ENCODE measurements at regions not wholly inside any gene's neighbourhood (a gene's known extent, or its start where the extent isn't known, plus 50 kb on each side); places are given as distances from the start of the nearest gene placed in this dataset.

- Mint-ChIP-seq H3K4me1 (no peaks in the 10 kb centered on the region), H3K9me3 (peaks cover 3% of the 10 kb centered on the region), H3K36me3 (ENCODE audit: low read depth) (no peaks in the 10 kb centered on the region), H3K4me3 (no peak overlapping the region), H3K27me3 (no peaks in the 10 kb centered on the region), H3K27ac (no peak overlapping the region)
- ChIA-PET CTCF (no interaction called here), POLR2A (no interaction called here)
- ATAC-seq (ENCODE audit: low read depth) (no peak), DNase-seq (no peak)
- intact Hi-C loops (cut with micrococcal nuclease): no loop called here
- TF ChIP-seq, protein P1, sequence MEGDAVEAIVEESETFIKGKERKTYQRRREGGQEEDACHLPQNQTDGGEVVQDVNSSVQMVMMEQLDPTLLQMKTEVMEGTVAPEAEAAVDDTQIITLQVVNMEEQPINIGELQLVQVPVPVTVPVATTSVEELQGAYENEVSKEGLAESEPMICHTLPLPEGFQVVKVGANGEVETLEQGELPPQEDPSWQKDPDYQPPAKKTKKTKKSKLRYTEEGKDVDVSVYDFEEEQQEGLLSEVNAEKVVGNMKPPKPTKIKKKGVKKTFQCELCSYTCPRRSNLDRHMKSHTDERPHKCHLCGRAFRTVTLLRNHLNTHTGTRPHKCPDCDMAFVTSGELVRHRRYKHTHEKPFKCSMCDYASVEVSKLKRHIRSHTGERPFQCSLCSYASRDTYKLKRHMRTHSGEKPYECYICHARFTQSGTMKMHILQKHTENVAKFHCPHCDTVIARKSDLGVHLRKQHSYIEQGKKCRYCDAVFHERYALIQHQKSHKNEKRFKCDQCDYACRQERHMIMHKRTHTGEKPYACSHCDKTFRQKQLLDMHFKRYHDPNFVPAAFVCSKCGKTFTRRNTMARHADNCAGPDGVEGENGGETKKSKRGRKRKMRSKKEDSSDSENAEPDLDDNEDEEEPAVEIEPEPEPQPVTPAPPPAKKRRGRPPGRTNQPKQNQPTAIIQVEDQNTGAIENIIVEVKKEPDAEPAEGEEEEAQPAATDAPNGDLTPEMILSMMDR (IDR thresholded peaks at IDR 0.05): no peak
Measured at GRCh38 chr3:76933245-76933644, 106.7 kb upstream of the ROBO2 start.

GRCh38 chr3:76938962-76939361 is 100.9 kb upstream of the ROBO2 start:
- no peaks in the 10 kb centered on the region for H3K4me1 Mint-ChIP-seq
- intact Hi-C loops (cut with micrococcal nuclease): no loop called here
- CTCF ChIA-PET: no interaction called here
- POLR2A ChIA-PET: no interaction called here
- no peaks in the 10 kb centered on the region for H3K27me3 Mint-ChIP-seq
- no peak for DNase-seq
- H3K27ac Mint-ChIP-seq: no peak overlapping the region
- TF ChIP-seq, protein P1 (IDR thresholded peaks at IDR 0.05): no peak
- H3K36me3 Mint-ChIP-seq (ENCODE audit: low read depth): no peaks in the 10 kb centered on the region
- H3K4me3 Mint-ChIP-seq: no peak overlapping the region
- ATAC-seq (ENCODE audit: low read depth): no peak
- H3K9me3 Mint-ChIP-seq: peaks cover 3% of the 10 kb centered on the region

DNA sequence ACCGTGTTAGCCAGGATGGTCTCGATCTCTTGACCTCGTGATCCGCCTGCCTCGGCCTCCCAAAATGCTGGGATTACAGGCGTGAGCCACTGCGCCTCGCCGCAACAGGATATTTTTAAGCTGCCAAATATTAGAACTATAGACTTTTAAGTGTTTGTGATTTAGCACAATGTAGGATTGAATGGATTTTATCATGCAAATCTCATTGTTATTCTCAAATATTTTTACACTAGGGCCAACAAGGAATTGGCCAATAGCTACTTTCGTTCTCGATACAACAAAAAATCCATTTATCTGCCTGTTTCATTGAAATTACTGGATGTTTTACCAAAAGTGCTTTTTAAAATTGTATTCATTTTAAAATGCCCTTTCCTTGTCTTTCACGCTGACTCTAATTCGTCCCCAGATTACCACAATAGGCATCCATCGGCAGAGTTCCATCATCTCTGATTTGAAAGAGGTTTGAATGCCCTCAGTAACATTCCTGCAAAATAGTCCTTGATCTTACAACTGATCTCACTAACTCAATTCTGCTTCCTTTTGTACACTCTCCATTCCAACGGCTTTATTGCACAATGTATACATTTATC is 99.6 kb upstream of the ROBO2 start:
- DNase-seq (no peak), ATAC-seq (ENCODE audit: low read depth) (no peak)
- Mint-ChIP-seq H3K4me1 (no peaks in the 10 kb centered on the region), H3K4me3 (no peak overlapping the region), H3K27me3 (no peaks in the 10 kb centered on the region), H3K9me3 (peaks cover 3% of the 10 kb centered on the region), H3K36me3 (ENCODE audit: low read depth) (no peaks in the 10 kb centered on the region), H3K27ac (no peak overlapping the region)
- TF ChIP-seq, protein P1 (IDR thresholded peaks at IDR 0.05): no peak
- intact Hi-C loops (cut with micrococcal nuclease): no loop called here
- CTCF ChIA-PET: no interaction called here
- POLR2A ChIA-PET: no interaction called here

- ATAC-seq (ENCODE audit: low read depth) (no peak), DNase-seq (no peak)
- Mint-ChIP-seq H3K27ac (no peak overlapping the region), H3K9me3 (peaks cover 7% of the 10 kb centered on the region), H3K36me3 (ENCODE audit: low read depth) (no peaks in the 10 kb centered on the region), H3K4me3 (no peak overlapping the region), H3K27me3 (no peaks in the 10 kb centered on the region), H3K4me1 (no peaks in the 10 kb centered on the region)
- TF ChIP-seq, protein P1 (IDR thresholded peaks at IDR 0.05): no peak
- ChIA-PET POLR2A (no interaction called here), CTCF (no interaction called here)
- intact Hi-C loops (cut with micrococcal nuclease): no loop called here
Measured at GRCh38 chr3:76941376-76941775, 98.5 kb upstream of the ROBO2 start.

- ATAC-seq (ENCODE audit: low read depth) (no peak), DNase-seq (no peak)
- Mint-ChIP-seq H3K4me3 (no peak overlapping the region), H3K27me3 (no peaks in the 10 kb centered on the region), H3K36me3 (ENCODE audit: low read depth) (no peaks in the 10 kb centered on the region), H3K4me1 (no peaks in the 10 kb centered on the region), H3K9me3 (peaks cover 11% of the 10 kb centered on the region), H3K27ac (no peak overlapping the region)
- ChIA-PET POLR2A (no interaction called here), CTCF (no interaction called here)
- TF ChIP-seq, protein P1 (IDR thresholded peaks at IDR 0.05): no peak
- intact Hi-C loops (cut with micrococcal nuclease): no loop called here
Measured at GRCh38 chr3:76942101-76942500, 97.8 kb upstream of the ROBO2 start.
